OCI-LY3 (cell line): ENCODE measurements at regions not wholly inside any gene's neighbourhood (a gene's known extent, or its start where the extent isn't known, plus 50 kb on each side); places are given as distances from the start of the nearest gene placed in this dataset.
"Not testable (repeated sequence)": the region's sequence is repeated elsewhere in the genome, so short reads cannot be mapped to it uniquely, and the experiment has no call there.

Experiments used
- H2AFZ ChIP-seq: fragments of 200-600, 300-600 bp; shearing (Covaris generic); 2 replicates; pipeline ENCODE4 v1.6.0; 2014; ENCODE audit warnings: antibody characterized with exemption, low read depth, low read length
- H3K27ac ChIP-seq: fragments of 200-600, 300-600 bp; sonication (generic); 2 replicates; pipeline ENCODE4 v1.5.1; 2014; ENCODE audit warnings: mild to moderate bottlenecking, low read length, moderate library complexity, mixed read lengths
- H3K27me3 ChIP-seq: fragments of 200-600, 300-600 bp; sonication (generic); 2 replicates; pipeline ENCODE4 v1.6.1; 2014; ENCODE audit warnings: low read depth, low read length, mixed read lengths
- H3K36me3 ChIP-seq: fragments of 200-600, 300-600 bp; sonication (generic); replicated peaks from 2 replicates; pipeline ENCODE3; 2014; ENCODE audit warnings: low read depth, low read length, mixed read lengths
- H3K4me1 ChIP-seq: fragments of 300-600, 200-600 bp; sonication (generic); 2 replicates; pipeline ENCODE4 v1.6.1; 2014; ENCODE audit warnings: low read length, mixed read lengths
- H3K4me2 ChIP-seq: fragments of 200-600, 300-600 bp; sonication (generic); 2 replicates; pipeline ENCODE4 v1.6.1; 2014; ENCODE audit warnings: low read length, mixed read lengths
- H3K4me3 ChIP-seq: fragments of 300-600, 200-600 bp; sonication (generic); 2 replicates; pipeline ENCODE4 v1.5.1; 2014; ENCODE audit warnings: antibody characterized with exemption, mild to moderate bottlenecking, low read length, moderate library complexity
- H3K79me2 ChIP-seq: fragments of 300-600, 200-600 bp; shearing (Covaris generic); 2 replicates; pipeline ENCODE4 v1.6.1; 2014; ENCODE audit warnings: mild to moderate bottlenecking, low read length, mixed read lengths
- H3K9ac ChIP-seq: fragments of 300-600, 200-600 bp; shearing (Covaris generic); 2 replicates; pipeline ENCODE4 v1.6.0; 2014; ENCODE audit warnings: mild to moderate bottlenecking, low read length, moderate library complexity
- H3K9me3 ChIP-seq: fragments of 200-600, 300-600 bp; shearing (Covaris generic); 2 replicates; pipeline ENCODE4 v1.6.1; 2014; ENCODE audit warnings: low read length, mixed read lengths; ENCODE audit not compliant: insufficient read depth
- H4K20me1 ChIP-seq: fragments of 200-600, 300-600 bp; sonication (generic); 2 replicates; pipeline ENCODE4 v1.6.1; 2016; ENCODE audit warnings: low read length, mixed read lengths; ENCODE audit not compliant: insufficient read depth
- CTCF ChIP-seq: fragments of 200-600, 300-600 bp; sonication (generic); IDR thresholded peaks from 2 replicates; pipeline ENCODE4 v1.5.1; 2014; ENCODE audit warnings: antibody characterized with exemption, low read length, low read depth
- EZH2phosphoT487 ChIP-seq: fragments of 200-600 bp; shearing (Covaris generic); IDR thresholded peaks from 2 replicates; pipeline ENCODE4 v1.6.1; 2018; ENCODE audit warnings: antibody characterized with exemption, mixed run types, low read depth

GRCh38 chr11:109707411-109707810, 285.4 kb downstream of the C11orf87 start:
- Histone ChIP-seq H3K36me3 (no peaks in the 10 kb centered on the region), H3K9ac (no peak overlapping the region), H3K27ac (no peak overlapping the region), H4K20me1 (no peaks in the 10 kb centered on the region), H3K27me3 (no peaks in the 10 kb centered on the region), H3K79me2 (no peaks in the 10 kb centered on the region), H2AFZ (no peak overlapping the region), H3K4me2 (no peak overlapping the region), H3K9me3 (no peaks in the 10 kb centered on the region), H3K4me3 (no peak overlapping the region), H3K4me1 (no peaks in the 10 kb centered on the region)
- TF ChIP-seq EZH2phosphoT487 (no peak), CTCF (no peak)

- Histone ChIP-seq H2AFZ (no peak overlapping the region), H3K36me3 (no peaks in the 10 kb centered on the region), H4K20me1 (no peaks in the 10 kb centered on the region), H3K4me3 (no peak overlapping the region), H3K9ac (no peak overlapping the region), H3K4me1 (no peaks in the 10 kb centered on the region), H3K27ac (no peak overlapping the region), H3K4me2 (no peak overlapping the region), H3K9me3 (no peaks in the 10 kb centered on the region), H3K79me2 (no peaks in the 10 kb centered on the region), H3K27me3 (no peaks in the 10 kb centered on the region)
- no peak for TF ChIP-seq CTCF
- no peak for TF ChIP-seq EZH2phosphoT487
Measured at GRCh38 chr11:109708184-109708583, 286.2 kb downstream of the C11orf87 start.

- not testable (repeated sequence) for H4K20me1 ChIP-seq, H3K9me3 ChIP-seq, H3K9ac ChIP-seq, H3K4me3 ChIP-seq, H3K4me1 ChIP-seq, H3K27ac ChIP-seq, H2AFZ ChIP-seq, H3K36me3 ChIP-seq, H3K4me2 ChIP-seq, H3K27me3 ChIP-seq, H3K79me2 ChIP-seq
Measured at GRCh38 chr11:109714444-109714843, 292.5 kb downstream of the C11orf87 start.

GRCh38 chr11:109715424-109715823, 293.4 kb downstream of the C11orf87 start:
- not testable (repeated sequence) for H3K4me1 ChIP-seq, H3K79me2 ChIP-seq, H3K9me3 ChIP-seq, H3K4me3 ChIP-seq, H3K36me3 ChIP-seq, H3K27me3 ChIP-seq, H2AFZ ChIP-seq, H3K9ac ChIP-seq, H4K20me1 ChIP-seq, H3K4me2 ChIP-seq, H3K27ac ChIP-seq

GRCh38 chr11:109726061-109726460, 304.1 kb downstream of the C11orf87 start:
- Histone ChIP-seq H3K4me2 (no peak overlapping the region), H3K27ac (no peak overlapping the region), H3K27me3 (0 out of 2 replicates have a peak, but pooled peaks cover 2% of the 10 kb centered on the region), H2AFZ (no peak overlapping the region), H3K4me1 (no peaks in the 10 kb centered on the region), H4K20me1 (no peaks in the 10 kb centered on the region), H3K79me2 (no peaks in the 10 kb centered on the region), H3K4me3 (no peak overlapping the region), H3K36me3 (no peaks in the 10 kb centered on the region), H3K9ac (no peak overlapping the region), H3K9me3 (no peaks in the 10 kb centered on the region)
- no peak for TF ChIP-seq EZH2phosphoT487
- TF ChIP-seq CTCF: no peak
